DND-41 (cell line): ENCODE measurements at regions not wholly inside any gene's neighbourhood (a gene's known extent, or its start where the extent isn't known, plus 50 kb on each side); places are given as distances from the start of the nearest gene placed in this dataset.

Experiments used
- ATAC-seq: fragments of 200-7000 bp; cut with Tn5 transposase; 3 replicates; pipeline ENCODE4 v1.9.1; 2021; ENCODE audit warnings: low read depth; ENCODE audit not compliant: insufficient read depth
- DNase-seq: peaks from one replicate; pipeline ENCODE4 v3.0.0-alpha.2; 2020
- H2AFZ ChIP-seq: 2 replicates; pipeline ENCODE4 v1.6.0; 2012; ENCODE audit warnings: low read depth, low read length
- H3K27ac ChIP-seq: 2 replicates; pipeline ENCODE4 v1.5.1; 2012; ENCODE audit warnings: low read length, inconsistent platforms
- H3K27me3 ChIP-seq: fragments of 200-600 bp; sonication (generic); 2 replicates; pipeline ENCODE4 v1.6.0; 2012; ENCODE audit warnings: low read length, mild to moderate bottlenecking, inconsistent platforms; ENCODE audit not compliant: insufficient read depth, poor library complexity
- H3K36me3 ChIP-seq: 2 replicates; pipeline ENCODE4 v1.5.1; 2012; ENCODE audit warnings: low read length, inconsistent platforms; ENCODE audit not compliant: insufficient read depth
- H3K4me1 ChIP-seq: 2 replicates; pipeline ENCODE4 v1.5.1; 2012; ENCODE audit warnings: mild to moderate bottlenecking, low read length; ENCODE audit not compliant: insufficient read depth
- H3K4me2 ChIP-seq: 2 replicates; pipeline ENCODE4 v1.6.0; 2012; ENCODE audit warnings: mild to moderate bottlenecking, moderate library complexity, low read length, inconsistent platforms; ENCODE audit not compliant: insufficient read depth
- H3K4me3 ChIP-seq, 2 experiments: fragments of 200-600 bp in 1 of 2; shearing (Covaris generic) in 1 of 2; 2 replicates each; pipeline ENCODE4 v1.5.1; 2012 to 2016; ENCODE audit warnings: inconsistent platforms in 2 of 2, low read length in 2 of 2, mild to moderate bottlenecking in 2 of 2, low read depth in 1 of 2, moderate library complexity in 1 of 2
- H3K79me2 ChIP-seq: 2 replicates; pipeline ENCODE4 v1.6.0; 2012; ENCODE audit warnings: low read length, inconsistent platforms; ENCODE audit not compliant: insufficient read depth
- H3K9ac ChIP-seq: 2 replicates; pipeline ENCODE4 v1.6.0; 2012; ENCODE audit warnings: low read depth, mild to moderate bottlenecking, inconsistent platforms, low read length, moderate library complexity
- H3K9me3 ChIP-seq: 2 replicates; pipeline ENCODE4 v1.5.1; 2012; ENCODE audit warnings: low read length, moderate library complexity, mild to moderate bottlenecking, inconsistent platforms; ENCODE audit not compliant: insufficient read depth, severe bottlenecking
- H4K20me1 ChIP-seq: 2 replicates; pipeline ENCODE4 v1.6.0; 2012; ENCODE audit warnings: low read length; ENCODE audit not compliant: insufficient read depth
- EZH2 ChIP-seq: IDR thresholded peaks from 3 replicates; pipeline ENCODE4 v1.6.1; 2012; ENCODE audit warnings: borderline replicate concordance, low read depth, mild to moderate bottlenecking, moderate library complexity, low read length, inconsistent platforms; ENCODE audit not compliant: severe bottlenecking
- TF ChIP-seq, protein P1 (sequence below): IDR thresholded peaks from 2 replicates; pipeline ENCODE4 v1.5.1; 2012; ENCODE audit warnings: borderline replicate concordance, low read length, moderate library complexity, mild to moderate bottlenecking; ENCODE audit not compliant: poor library complexity, severe bottlenecking; ENCODE audit errors: extremely low read depth

DNA sequence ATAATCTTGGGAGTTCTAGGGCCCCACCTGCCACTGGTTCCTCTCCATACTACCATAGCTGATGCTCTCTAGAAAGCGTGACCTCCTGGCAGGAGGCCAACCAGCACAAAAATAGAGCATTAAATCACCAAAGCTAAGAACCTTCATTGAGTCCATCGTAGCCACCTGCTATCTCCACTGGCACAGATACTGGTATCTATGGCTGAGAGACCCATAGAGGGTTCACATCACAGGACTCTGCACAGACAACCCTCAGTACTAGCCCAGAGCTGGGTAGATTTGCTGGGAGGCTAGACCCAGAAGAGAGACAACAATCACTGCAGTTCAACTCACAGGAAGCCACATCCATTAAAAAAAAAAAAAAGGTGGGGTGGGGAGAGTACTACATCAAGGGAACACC lies 509.1 kb downstream of the DTWD2 start:
- TF ChIP-seq EZH2 = no peak
- TF ChIP-seq, protein P1, sequence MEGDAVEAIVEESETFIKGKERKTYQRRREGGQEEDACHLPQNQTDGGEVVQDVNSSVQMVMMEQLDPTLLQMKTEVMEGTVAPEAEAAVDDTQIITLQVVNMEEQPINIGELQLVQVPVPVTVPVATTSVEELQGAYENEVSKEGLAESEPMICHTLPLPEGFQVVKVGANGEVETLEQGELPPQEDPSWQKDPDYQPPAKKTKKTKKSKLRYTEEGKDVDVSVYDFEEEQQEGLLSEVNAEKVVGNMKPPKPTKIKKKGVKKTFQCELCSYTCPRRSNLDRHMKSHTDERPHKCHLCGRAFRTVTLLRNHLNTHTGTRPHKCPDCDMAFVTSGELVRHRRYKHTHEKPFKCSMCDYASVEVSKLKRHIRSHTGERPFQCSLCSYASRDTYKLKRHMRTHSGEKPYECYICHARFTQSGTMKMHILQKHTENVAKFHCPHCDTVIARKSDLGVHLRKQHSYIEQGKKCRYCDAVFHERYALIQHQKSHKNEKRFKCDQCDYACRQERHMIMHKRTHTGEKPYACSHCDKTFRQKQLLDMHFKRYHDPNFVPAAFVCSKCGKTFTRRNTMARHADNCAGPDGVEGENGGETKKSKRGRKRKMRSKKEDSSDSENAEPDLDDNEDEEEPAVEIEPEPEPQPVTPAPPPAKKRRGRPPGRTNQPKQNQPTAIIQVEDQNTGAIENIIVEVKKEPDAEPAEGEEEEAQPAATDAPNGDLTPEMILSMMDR = no peak

DNA sequence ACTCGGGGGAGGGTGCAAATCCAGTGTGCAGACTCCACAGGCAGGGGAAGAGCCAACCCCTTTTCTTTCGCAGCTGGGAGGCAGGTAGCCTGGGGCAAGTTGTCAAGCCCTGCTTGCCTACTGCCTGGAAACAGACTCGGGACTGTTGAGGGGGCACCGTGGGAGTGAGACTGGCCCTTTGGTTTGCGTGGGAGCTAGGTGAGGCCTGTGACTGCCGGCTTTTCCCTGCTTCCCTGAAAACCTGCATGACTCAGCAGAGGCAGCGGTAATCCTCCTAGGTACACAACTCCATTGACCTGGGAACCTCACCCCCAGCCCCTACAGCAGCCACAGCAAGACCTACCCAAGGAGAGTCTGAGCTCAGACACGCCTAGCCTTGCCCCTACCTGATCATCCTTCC lies 509.5 kb downstream of the DTWD2 start:
- H3K4me2 ChIP-seq = no peak overlapping the region

More for the DNA sequence above, 509.1 kb downstream of the DTWD2 start:
- Histone ChIP-seq H3K4me3 (no peak overlapping the region), H3K79me2 (no peaks in the 10 kb centered on the region), H3K27ac (no peak overlapping the region), H3K4me2 (no peak overlapping the region), H2AFZ (no peak overlapping the region), H3K9ac (no peak overlapping the region), H3K4me1 (no peaks in the 10 kb centered on the region), H3K9me3 (no peaks in the 10 kb centered on the region), H3K27me3 (no peaks in the 10 kb centered on the region), H4K20me1 (no peaks in the 10 kb centered on the region), H3K36me3 (no peaks in the 10 kb centered on the region)
- no peak for DNase-seq
- ATAC-seq = no peak

DNA sequence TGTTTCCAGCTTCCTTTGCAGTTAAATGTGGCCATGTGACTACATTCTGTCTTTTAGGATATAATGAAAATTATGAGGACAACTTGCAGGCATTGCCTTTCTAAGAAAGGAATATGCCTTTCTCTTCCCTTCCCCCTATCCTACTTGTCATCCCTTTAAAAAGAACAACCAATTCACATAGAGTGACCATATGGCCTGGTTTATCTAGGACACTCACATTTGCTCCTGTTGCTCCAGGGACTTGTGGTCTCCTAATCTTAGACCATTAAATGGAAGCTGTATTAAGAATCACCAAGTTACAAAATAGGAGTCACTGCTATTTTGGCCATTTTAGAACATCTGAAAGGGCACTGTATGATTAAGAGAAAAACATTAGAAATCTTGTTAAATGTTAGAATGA lies 520.3 kb downstream of the DTWD2 start:
- Histone ChIP-seq H3K9me3 (no peaks in the 10 kb centered on the region), H4K20me1 (no peaks in the 10 kb centered on the region; the same call in 1 of the 2 replicates), H3K36me3 (no peaks in the 10 kb centered on the region), H3K9ac (no peak overlapping the region), H3K27me3 (no peaks in the 10 kb centered on the region), H3K4me1 (no peaks in the 10 kb centered on the region), H3K27ac (no peak overlapping the region), H3K4me3 (no peak overlapping the region), H2AFZ (no peak overlapping the region), H3K79me2 (no peaks in the 10 kb centered on the region), H3K4me2 (no peak overlapping the region)
- TF ChIP-seq EZH2 = no peak
- TF ChIP-seq, protein P1 = no peak
- no peak for DNase-seq
- ATAC-seq = no peak

More for the DNA sequence above, 509.5 kb downstream of the DTWD2 start:
- Histone ChIP-seq H3K9me3 (no peaks in the 10 kb centered on the region), H3K36me3 (no peaks in the 10 kb centered on the region), H3K9ac (no peak overlapping the region), H2AFZ (no peak overlapping the region), H3K4me1 (no peaks in the 10 kb centered on the region), H3K27ac (no peak overlapping the region), H3K79me2 (no peaks in the 10 kb centered on the region), H3K4me3 (no peak overlapping the region), H3K27me3 (no peaks in the 10 kb centered on the region), H4K20me1 (no peaks in the 10 kb centered on the region)
- DNase-seq (no peak), ATAC-seq (no peak)
- TF ChIP-seq, protein P1 = no peak
- no peak for TF ChIP-seq EZH2

DNA sequence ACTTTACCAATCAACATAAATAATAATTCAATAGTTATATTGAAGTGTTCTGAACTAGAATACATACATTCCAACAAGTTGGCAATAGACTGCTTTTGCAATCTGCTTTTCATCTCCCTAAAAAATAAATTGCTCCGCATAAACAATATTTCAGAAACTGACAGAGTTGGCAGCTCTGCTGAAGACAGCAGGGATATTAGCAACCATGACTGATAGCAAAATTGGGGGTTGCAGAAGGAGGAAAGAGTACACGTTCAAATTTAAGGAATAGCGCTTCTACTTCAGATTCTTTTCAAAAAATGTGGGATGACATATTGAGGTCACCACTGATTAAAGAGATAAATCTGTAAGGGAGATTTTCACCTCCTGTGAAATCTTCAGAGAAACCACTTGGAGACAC lies 521.2 kb downstream of the DTWD2 start:
- ATAC-seq (no peak), DNase-seq (no peak)
- TF ChIP-seq, protein P1 = no peak
- no peak for TF ChIP-seq EZH2
- Histone ChIP-seq H3K79me2 (no peaks in the 10 kb centered on the region), H3K36me3 (no peaks in the 10 kb centered on the region), H3K4me3 (no peak overlapping the region), H3K27me3 (no peaks in the 10 kb centered on the region), H3K4me2 (no peak overlapping the region), H3K9me3 (no peaks in the 10 kb centered on the region), H3K27ac (no peak overlapping the region), H3K9ac (no peak overlapping the region), H2AFZ (no peak overlapping the region), H3K4me1 (no peaks in the 10 kb centered on the region), H4K20me1 (no peaks in the 10 kb centered on the region; the same call in 1 of the 2 replicates)
